GM19328 (cell line): ENCODE measurements at regions not wholly inside any gene's neighbourhood (a gene's known extent, or its start where the extent isn't known, plus 50 kb on each side); places are given as distances from the start of the nearest gene placed in this dataset.

Experiments
- ATAC-seq: cut with Tn5 transposase; IDR thresholded peaks from one replicate; pipeline ENCODE4 v1.9.1; 2021; ENCODE audit warnings: mild to moderate bottlenecking, moderate library complexity; ENCODE audit not compliant: unreplicated experiment

DNA sequence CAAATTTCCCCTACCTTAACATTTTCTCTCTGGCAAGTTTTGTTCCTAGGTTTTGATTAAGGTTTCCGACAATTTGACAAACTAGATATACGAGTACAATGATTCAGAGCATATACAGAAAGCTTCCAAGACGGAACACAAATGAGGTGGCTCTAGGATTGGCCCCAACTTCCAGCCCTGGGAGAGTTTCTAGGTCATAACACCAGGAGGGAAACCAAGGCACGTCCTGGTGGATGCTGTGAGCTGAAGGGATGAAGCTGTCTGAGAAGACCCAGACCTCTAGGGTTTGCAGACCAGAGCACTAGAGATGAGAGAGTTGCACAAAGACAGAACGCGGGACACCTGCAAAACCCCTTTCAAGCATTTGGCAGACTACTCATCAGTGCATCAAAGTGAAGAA is 51.5 kb upstream of the CAND1 start:
- ATAC-seq, result no peak
